ENCODE measurements at regions not wholly inside any gene's neighbourhood (a gene's known extent, or its start where the extent isn't known, plus 50 kb on each side); places are given as distances from the start of the nearest gene placed in this dataset.

DNA sequence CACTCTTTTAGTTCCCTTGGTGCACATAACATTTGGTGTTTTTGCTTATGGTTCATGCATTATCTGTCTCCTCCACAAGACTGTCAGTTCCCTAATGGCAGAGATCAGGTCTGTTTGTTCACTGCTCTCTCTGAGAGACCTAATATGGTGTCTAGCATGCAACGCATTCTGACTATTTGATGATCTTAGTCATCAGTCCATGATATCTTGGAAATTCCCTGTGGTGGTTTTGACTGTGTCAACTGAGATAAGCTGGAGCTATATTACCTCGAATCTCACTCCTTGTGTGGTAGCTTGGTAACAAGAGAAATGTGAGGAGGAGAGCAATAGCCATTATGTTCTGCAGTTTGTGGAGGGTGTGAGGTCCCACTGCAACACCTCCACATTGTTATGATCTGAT, 229.8 kb downstream of the FRK start:
- Histone ChIP-seq H3K9me3 (ENCODE audit: control insufficient read depth in 2 of 2, insufficient read depth in 1 of 2, low read length in 1 of 2) (no peaks in the 10 kb centered on the region), H3K27ac (ENCODE audit: low read depth in 1 of 2, low read length in 1 of 2) (no peak overlapping the region), H3K4me1 (ENCODE audit: control insufficient read depth in 2 of 2, insufficient read depth in 2 of 2, low read length in 2 of 2) (no peaks in the 10 kb centered on the region), H3K4me3 (ENCODE audit: low read length in 2 of 2) (no peak overlapping the region), H3K27me3 (ENCODE audit: control insufficient read depth in 2 of 2, insufficient read depth in 1 of 2, low read length in 1 of 2) (no peaks in the 10 kb centered on the region), H3K36me3 (ENCODE audit: control insufficient read depth in 2 of 2, insufficient read depth in 2 of 2, low read length in 1 of 2) (no peaks in the 10 kb centered on the region)
- DNase-seq (ENCODE audit: low read depth in 6 of 9, low spot score in 9 of 9) = no peak
- WGBS = 47% methylated on average over 2 of the region's 2 CpGs

- no peaks in the 10 kb centered on the region for H3K9me3 ChIP-seq (ENCODE audit: control insufficient read depth in 2 of 2, insufficient read depth in 1 of 2, low read length in 1 of 2)
- no peak overlapping the region for H3K4me3 ChIP-seq (ENCODE audit: low read length in 2 of 2)
- no peak overlapping the region for H3K27ac ChIP-seq (ENCODE audit: low read depth in 1 of 2, low read length in 1 of 2)
- 96% methylated on average over 2 of the region's 2 CpGs for WGBS
- H3K4me1 ChIP-seq (ENCODE audit: control insufficient read depth in 2 of 2, insufficient read depth in 2 of 2, low read length in 2 of 2) = no peaks in the 10 kb centered on the region
- no peak for DNase-seq (ENCODE audit: low read depth in 6 of 9, low spot score in 9 of 9)
- no peaks in the 10 kb centered on the region for H3K27me3 ChIP-seq (ENCODE audit: control insufficient read depth in 2 of 2, insufficient read depth in 1 of 2, low read length in 1 of 2)
- no peaks in the 10 kb centered on the region for H3K36me3 ChIP-seq (ENCODE audit: control insufficient read depth in 2 of 2, insufficient read depth in 2 of 2, low read length in 1 of 2)
Observed at GRCh38 chr6:115821798-115822197, 238.9 kb downstream of the FRK start.

- Histone ChIP-seq H3K27ac (ENCODE audit: low read depth in 1 of 2, low read length in 1 of 2) (no peak overlapping the region), H3K4me1 (ENCODE audit: control insufficient read depth in 2 of 2, insufficient read depth in 2 of 2, low read length in 2 of 2) (no peaks in the 10 kb centered on the region), H3K9me3 (ENCODE audit: control insufficient read depth in 2 of 2, insufficient read depth in 1 of 2, low read length in 1 of 2) (no peaks in the 10 kb centered on the region), H3K27me3 (ENCODE audit: control insufficient read depth in 2 of 2, insufficient read depth in 1 of 2, low read length in 1 of 2) (no peaks in the 10 kb centered on the region), H3K4me3 (ENCODE audit: low read length in 2 of 2) (no peak overlapping the region), H3K36me3 (ENCODE audit: control insufficient read depth in 2 of 2, insufficient read depth in 2 of 2, low read length in 1 of 2) (no peaks in the 10 kb centered on the region)
- DNase-seq (ENCODE audit: low read depth in 6 of 9, low spot score in 9 of 9) = no peak
- 71% methylated on average over 4 of the region's 4 CpGs for WGBS
Observed at GRCh38 chr6:115819506-115819905, 241.2 kb downstream of the FRK start.

DNA sequence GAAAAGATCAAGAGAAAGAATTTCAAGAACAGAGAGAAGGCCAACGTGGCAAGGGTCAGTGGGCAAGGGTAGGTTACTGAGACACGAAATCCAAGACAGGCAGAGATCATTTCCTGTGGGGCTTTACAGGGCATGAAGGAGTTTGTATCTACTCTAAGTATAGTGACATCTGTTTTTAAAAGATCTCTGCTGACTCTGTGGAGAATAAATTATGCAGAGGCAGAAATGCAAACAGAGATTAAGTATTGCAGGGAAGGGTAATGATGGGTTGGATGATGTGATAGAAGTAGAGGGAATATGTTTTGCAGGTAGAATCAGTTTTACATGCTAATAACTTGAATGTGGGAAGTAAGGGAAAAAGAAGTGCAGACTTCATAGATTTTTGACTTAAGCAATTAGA, 243.5 kb downstream of the FRK start:
- H3K36me3 ChIP-seq (ENCODE audit: control insufficient read depth in 2 of 2, insufficient read depth in 2 of 2, low read length in 1 of 2) = no peaks in the 10 kb centered on the region
- no peaks in the 10 kb centered on the region for H3K27me3 ChIP-seq (ENCODE audit: control insufficient read depth in 2 of 2, insufficient read depth in 1 of 2, low read length in 1 of 2)
- WGBS = 65% methylated on average over 2 of the region's 2 CpGs
- no peak overlapping the region for H3K4me3 ChIP-seq (ENCODE audit: low read length in 2 of 2)
- H3K4me1 ChIP-seq (ENCODE audit: control insufficient read depth in 2 of 2, insufficient read depth in 2 of 2, low read length in 2 of 2) = no peaks in the 10 kb centered on the region
- H3K9me3 ChIP-seq (ENCODE audit: control insufficient read depth in 2 of 2, insufficient read depth in 1 of 2, low read length in 1 of 2) = no peaks in the 10 kb centered on the region
- DNase-seq (ENCODE audit: low read depth in 6 of 9, low spot score in 9 of 9) = no peak
- H3K27ac ChIP-seq (ENCODE audit: low read depth in 1 of 2, low read length in 1 of 2) = no peak overlapping the region

- DNase-seq (ENCODE audit: low read depth in 6 of 9, low spot score in 9 of 9) = no peak
Observed at GRCh38 chr6:115814907-115815306, 245.8 kb downstream of the FRK start.

DNA sequence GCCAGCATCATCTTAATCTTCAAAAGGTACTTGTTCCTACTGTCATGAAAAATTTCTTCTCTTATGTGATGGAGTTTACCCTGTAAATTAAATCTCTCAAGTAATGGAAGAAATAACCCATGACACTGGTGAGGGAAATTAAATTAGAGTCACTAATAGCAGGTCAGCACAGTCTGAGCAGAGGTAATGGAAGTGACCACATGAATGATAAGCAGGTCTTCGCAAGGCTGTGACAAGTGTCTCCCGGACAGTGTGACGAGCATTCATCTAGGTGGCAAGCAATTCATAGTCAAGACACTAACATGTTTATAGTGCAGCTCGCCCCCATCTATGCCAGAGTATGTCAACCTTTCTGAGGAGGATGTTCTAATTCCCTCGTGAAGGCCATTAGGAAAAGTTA, 249.2 kb downstream of the FRK start:
- H3K27me3 ChIP-seq (ENCODE audit: control insufficient read depth in 2 of 2, insufficient read depth in 1 of 2, low read length in 1 of 2) = no peaks in the 10 kb centered on the region
- no peaks in the 10 kb centered on the region for H3K9me3 ChIP-seq (ENCODE audit: control insufficient read depth in 2 of 2, insufficient read depth in 1 of 2, low read length in 1 of 2)
- no peaks in the 10 kb centered on the region for H3K4me1 ChIP-seq (ENCODE audit: control insufficient read depth in 2 of 2, insufficient read depth in 2 of 2, low read length in 2 of 2)
- no peak overlapping the region for H3K4me3 ChIP-seq (ENCODE audit: low read length in 2 of 2)
- DNase-seq (ENCODE audit: low read depth in 6 of 9, low spot score in 9 of 9) = no peak
- 92% methylated on average over 5 of the region's 5 CpGs for WGBS
- H3K27ac ChIP-seq (ENCODE audit: low read depth in 1 of 2, low read length in 1 of 2) = no peak overlapping the region
- no peaks in the 10 kb centered on the region for H3K36me3 ChIP-seq (ENCODE audit: control insufficient read depth in 2 of 2, insufficient read depth in 2 of 2, low read length in 1 of 2)

More at GRCh38 chr6:115814907-115815306, 245.8 kb downstream of the FRK start:
- Histone ChIP-seq H3K9me3 (ENCODE audit: control insufficient read depth in 2 of 2, insufficient read depth in 1 of 2, low read length in 1 of 2) (no peaks in the 10 kb centered on the region), H3K27me3 (ENCODE audit: control insufficient read depth in 2 of 2, insufficient read depth in 1 of 2, low read length in 1 of 2) (no peaks in the 10 kb centered on the region), H3K4me1 (ENCODE audit: control insufficient read depth in 2 of 2, insufficient read depth in 2 of 2, low read length in 2 of 2) (no peaks in the 10 kb centered on the region), H3K36me3 (ENCODE audit: control insufficient read depth in 2 of 2, insufficient read depth in 2 of 2, low read length in 1 of 2) (no peaks in the 10 kb centered on the region), H3K4me3 (ENCODE audit: low read length in 2 of 2) (no peak overlapping the region), H3K27ac (ENCODE audit: low read depth in 1 of 2, low read length in 1 of 2) (no peak overlapping the region)
- WGBS = 88% methylated on average over 1 of the region's 1 CpG

DNA sequence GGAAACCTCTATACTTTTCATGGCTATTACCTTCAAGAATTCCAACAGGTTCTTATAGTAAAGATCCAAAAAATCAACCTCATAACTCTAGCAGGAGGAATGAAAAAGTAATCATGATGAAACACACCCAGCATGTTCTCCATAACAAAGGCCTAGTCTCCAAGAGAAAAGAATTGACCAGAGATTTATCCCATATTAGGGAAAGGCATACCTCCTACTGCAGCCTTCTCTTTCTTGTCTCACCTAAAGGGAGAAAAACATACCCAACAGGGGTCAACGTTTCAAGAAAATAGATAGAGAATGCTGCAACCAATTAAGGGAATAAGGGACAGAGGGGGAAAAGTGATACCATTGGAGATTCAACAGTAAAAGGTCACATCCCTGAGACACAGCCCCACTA, 262.5 kb downstream of the FRK start:
- 25% methylated on average over 1 of the region's 1 CpG for WGBS
- Histone ChIP-seq H3K36me3 (ENCODE audit: control insufficient read depth in 2 of 2, insufficient read depth in 2 of 2, low read length in 1 of 2) (no peaks in the 10 kb centered on the region), H3K9me3 (ENCODE audit: control insufficient read depth in 2 of 2, insufficient read depth in 1 of 2, low read length in 1 of 2) (no peaks in the 10 kb centered on the region), H3K27me3 (ENCODE audit: control insufficient read depth in 2 of 2, insufficient read depth in 1 of 2, low read length in 1 of 2) (no peaks in the 10 kb centered on the region), H3K4me1 (ENCODE audit: control insufficient read depth in 2 of 2, insufficient read depth in 2 of 2, low read length in 2 of 2) (no peaks in the 10 kb centered on the region), H3K27ac (ENCODE audit: low read depth in 1 of 2, low read length in 1 of 2) (no peak overlapping the region), H3K4me3 (ENCODE audit: low read length in 2 of 2) (no peak overlapping the region)
- DNase-seq (ENCODE audit: low read depth in 6 of 9, low spot score in 9 of 9) = no peak

DNA sequence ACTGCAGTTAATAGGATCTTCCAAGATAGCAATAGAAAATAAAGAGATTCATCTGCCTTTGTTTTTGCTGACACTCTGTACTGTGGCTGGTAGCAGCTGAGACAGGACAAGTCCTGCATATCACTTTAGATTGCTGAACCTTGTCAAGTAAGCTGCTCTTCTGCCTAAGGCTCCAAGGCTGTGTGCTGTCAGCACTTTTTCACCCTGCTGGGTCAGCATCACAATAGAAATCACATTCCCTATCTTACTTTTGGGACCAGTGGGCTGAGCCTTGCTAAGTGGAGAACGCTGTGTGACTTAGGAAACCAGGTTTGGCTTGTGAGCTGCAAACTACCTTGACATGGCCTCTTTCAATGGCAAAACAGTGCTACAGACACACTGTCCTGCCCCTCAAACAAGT, 263.9 kb downstream of the FRK start:
- 69% methylated on average over 1 of the region's 1 CpG for WGBS
- no peaks in the 10 kb centered on the region for H3K4me1 ChIP-seq (ENCODE audit: control insufficient read depth in 2 of 2, insufficient read depth in 2 of 2, low read length in 2 of 2)

DNA sequence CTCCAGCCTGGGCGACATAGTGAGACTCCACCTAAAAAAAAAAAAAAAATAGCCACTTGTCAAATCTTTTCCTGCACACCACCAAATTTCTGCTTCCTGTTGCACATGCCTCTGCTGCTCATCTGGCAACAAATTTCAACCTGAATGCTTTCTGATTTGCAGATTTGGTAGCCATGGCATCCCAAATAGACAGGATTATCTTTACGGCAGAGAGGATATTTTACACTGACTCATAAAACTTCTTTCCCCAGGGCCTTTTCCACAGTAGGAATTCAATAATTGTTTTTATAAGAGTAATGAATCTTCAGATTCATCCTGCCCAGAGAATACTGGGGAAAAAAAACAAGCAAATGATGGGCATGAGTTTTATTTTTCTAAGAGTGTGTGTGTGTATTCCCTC, 264.6 kb downstream of the FRK start:
- no peaks in the 10 kb centered on the region for H3K9me3 ChIP-seq (ENCODE audit: control insufficient read depth in 2 of 2, insufficient read depth in 1 of 2, low read length in 1 of 2)
- no peaks in the 10 kb centered on the region for H3K36me3 ChIP-seq (ENCODE audit: control insufficient read depth in 2 of 2, insufficient read depth in 2 of 2, low read length in 1 of 2)
- H3K4me3 ChIP-seq (ENCODE audit: low read length in 2 of 2) = no peak overlapping the region
- no peaks in the 10 kb centered on the region for H3K27me3 ChIP-seq (ENCODE audit: control insufficient read depth in 2 of 2, insufficient read depth in 1 of 2, low read length in 1 of 2)
- 95% methylated on average over 2 of the region's 2 CpGs for WGBS
- no peaks in the 10 kb centered on the region for H3K4me1 ChIP-seq (ENCODE audit: control insufficient read depth in 2 of 2, insufficient read depth in 2 of 2, low read length in 2 of 2)
- no peak overlapping the region for H3K27ac ChIP-seq (ENCODE audit: low read depth in 1 of 2, low read length in 1 of 2)
- no peak for DNase-seq (ENCODE audit: low read depth in 6 of 9, low spot score in 9 of 9)

More for the DNA sequence above, 263.9 kb downstream of the FRK start:
- no peak for DNase-seq (ENCODE audit: low read depth in 6 of 9, low spot score in 9 of 9)
- no peaks in the 10 kb centered on the region for H3K9me3 ChIP-seq (ENCODE audit: control insufficient read depth in 2 of 2, insufficient read depth in 1 of 2, low read length in 1 of 2)
- H3K36me3 ChIP-seq (ENCODE audit: control insufficient read depth in 2 of 2, insufficient read depth in 2 of 2, low read length in 1 of 2) = no peaks in the 10 kb centered on the region
- H3K4me3 ChIP-seq (ENCODE audit: low read length in 2 of 2) = no peak overlapping the region
- H3K27me3 ChIP-seq (ENCODE audit: control insufficient read depth in 2 of 2, insufficient read depth in 1 of 2, low read length in 1 of 2) = no peaks in the 10 kb centered on the region
- H3K27ac ChIP-seq (ENCODE audit: low read depth in 1 of 2, low read length in 1 of 2) = no peak overlapping the region

All from thymus (tissue), 11 donors.